ENCODE measurements at regions not wholly inside any gene's neighbourhood (a gene's known extent, or its start where the extent isn't known, plus 50 kb on each side); places are given as distances from the start of the nearest gene placed in this dataset.

DNA sequence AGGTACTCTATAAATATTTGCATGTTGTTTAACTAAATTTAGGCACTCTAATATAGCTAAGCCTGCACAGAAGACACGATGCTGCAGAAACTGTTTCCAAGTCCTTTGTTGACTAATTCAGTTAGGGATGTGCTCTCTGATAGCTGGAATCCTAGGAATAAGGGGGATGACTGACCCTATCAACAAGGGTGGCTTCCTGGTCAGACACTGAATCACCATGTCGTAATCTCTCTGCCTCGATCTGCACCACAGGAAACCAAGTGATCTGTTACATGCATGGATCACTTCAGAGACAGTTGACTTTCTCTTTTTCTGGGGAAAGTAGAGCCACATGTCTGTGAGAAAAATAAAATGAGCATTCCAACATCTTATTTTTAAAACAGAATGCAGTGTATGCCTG lies 169.1 kb downstream of the GUCY2F start:
- Mint-ChIP-seq H3K4me3 (no peak overlapping the region), H3K4me1 (ENCODE audit: low read depth) (no peaks in the 10 kb centered on the region), H3K9me3 (no peaks in the 10 kb centered on the region), H3K36me3 (ENCODE audit: low read depth) (no peaks in the 10 kb centered on the region), H3K27me3 (ENCODE audit: low read depth) (no peaks in the 10 kb centered on the region), H3K27ac (no peak overlapping the region)
- CTCF ChIA-PET: no interaction called here
- no peak for DNase-seq
- intact Hi-C loops (cut with micrococcal nuclease): no loop called here

DNA sequence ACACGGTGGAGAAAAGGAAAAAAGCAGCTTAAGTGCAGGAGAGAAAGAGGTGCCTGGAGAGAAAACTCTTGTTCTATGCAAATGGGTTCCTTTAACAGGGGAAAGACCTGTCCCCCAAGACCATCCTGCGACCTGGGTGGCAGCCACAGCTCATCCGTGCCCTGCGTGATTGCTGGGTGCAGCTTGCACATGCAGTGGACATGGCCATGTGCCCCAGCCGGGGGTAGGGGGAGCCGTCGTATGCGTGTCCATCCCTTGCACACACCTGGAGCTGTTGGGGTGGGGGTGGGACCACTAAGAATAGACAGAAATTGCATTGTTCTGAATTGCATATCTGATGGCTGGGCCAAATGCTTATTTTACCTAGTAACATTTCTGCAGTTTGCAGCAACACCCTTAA lies 171.9 kb downstream of the GUCY2F start:
- Mint-ChIP-seq H3K27me3 (ENCODE audit: low read depth) (no peaks in the 10 kb centered on the region), H3K27ac (no peak overlapping the region), H3K9me3 (no peaks in the 10 kb centered on the region), H3K4me3 (no peak overlapping the region), H3K4me1 (ENCODE audit: low read depth) (no peaks in the 10 kb centered on the region), H3K36me3 (ENCODE audit: low read depth) (no peaks in the 10 kb centered on the region)
- CTCF ChIA-PET: no interaction called here
- intact Hi-C loops (cut with micrococcal nuclease): no loop called here
- no peak for DNase-seq

DNA sequence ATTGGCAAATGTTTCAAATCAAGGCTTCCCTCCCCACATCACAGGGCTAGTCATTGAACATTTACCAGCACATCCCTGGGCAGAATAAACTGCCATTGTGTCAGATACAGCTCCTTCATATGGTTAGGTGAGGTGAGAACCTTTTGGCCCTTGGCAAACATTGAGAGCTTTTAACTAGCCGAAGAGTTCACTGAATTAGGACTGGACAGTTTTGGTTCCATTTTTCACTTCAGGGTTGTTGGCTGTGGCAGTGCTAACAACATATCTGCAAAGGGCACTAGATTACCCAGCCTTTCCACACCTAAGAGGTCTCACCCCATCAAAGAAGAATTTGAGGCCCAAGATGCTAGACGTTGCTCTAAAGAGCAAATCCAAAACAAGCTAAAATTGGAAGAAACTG lies 180.7 kb downstream of the GUCY2F start:
- no peak overlapping the region for H3K27ac Mint-ChIP-seq
- no peaks in the 10 kb centered on the region for H3K27me3 Mint-ChIP-seq (ENCODE audit: low read depth)
- DNase-seq: no peak
- intact Hi-C loops (cut with micrococcal nuclease): no loop called here
- CTCF ChIA-PET: no interaction called here
- H3K4me1 Mint-ChIP-seq (ENCODE audit: low read depth): no peaks in the 10 kb centered on the region
- H3K4me3 Mint-ChIP-seq: no peak overlapping the region
- no peaks in the 10 kb centered on the region for H3K36me3 Mint-ChIP-seq (ENCODE audit: low read depth)
- no peaks in the 10 kb centered on the region for H3K9me3 Mint-ChIP-seq

DNA sequence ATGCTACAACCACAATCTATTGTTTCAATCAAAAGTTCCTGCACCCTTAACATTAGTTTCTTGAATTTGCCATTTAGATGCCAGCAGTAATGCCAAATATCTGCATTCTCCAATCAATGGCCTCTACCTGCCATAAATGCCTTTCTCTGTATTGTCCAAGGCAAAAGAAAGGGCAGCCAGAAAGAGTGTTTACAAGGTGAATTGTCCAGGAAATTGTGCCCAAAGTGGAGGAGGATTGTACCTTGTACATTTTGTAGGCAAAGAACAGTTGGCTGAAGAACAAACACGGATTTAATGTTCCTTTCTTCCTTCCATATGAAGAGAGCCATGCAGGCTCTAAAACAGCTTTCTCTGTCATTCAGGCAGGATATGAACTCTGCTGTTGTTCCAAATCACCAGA lies 181.5 kb downstream of the GUCY2F start:
- Mint-ChIP-seq H3K27me3 (ENCODE audit: low read depth) (no peaks in the 10 kb centered on the region), H3K9me3 (no peaks in the 10 kb centered on the region), H3K36me3 (ENCODE audit: low read depth) (no peaks in the 10 kb centered on the region)

DNA sequence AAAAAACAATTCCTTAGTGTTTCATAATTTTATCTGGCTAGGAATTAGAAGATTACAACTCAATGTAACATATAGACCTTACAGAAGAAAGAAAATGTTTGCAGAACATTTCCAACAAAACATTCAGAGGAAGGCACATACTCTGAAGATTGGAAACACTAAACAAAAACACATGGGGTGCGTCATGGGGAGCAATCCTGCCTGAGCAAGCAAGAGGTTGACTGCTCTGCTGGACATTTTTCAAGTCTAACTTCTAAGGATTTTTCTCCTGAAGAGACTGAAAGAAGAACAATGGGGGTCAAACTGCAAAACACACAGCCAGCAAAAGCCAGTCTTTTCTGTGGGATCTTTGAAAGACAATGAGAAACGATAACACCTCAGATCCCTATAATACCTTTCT lies 182.8 kb downstream of the GUCY2F start:
- DNase-seq: no peak
- Mint-ChIP-seq H3K4me3 (no peak overlapping the region), H3K9me3 (no peaks in the 10 kb centered on the region), H3K27me3 (ENCODE audit: low read depth) (no peaks in the 10 kb centered on the region), H3K27ac (no peak overlapping the region), H3K4me1 (ENCODE audit: low read depth) (no peaks in the 10 kb centered on the region), H3K36me3 (ENCODE audit: low read depth) (no peaks in the 10 kb centered on the region)
- CTCF ChIA-PET: no interaction called here
- intact Hi-C loops (cut with micrococcal nuclease): no loop called here

More for the DNA sequence above, 181.5 kb downstream of the GUCY2F start:
- Mint-ChIP-seq H3K4me3 (no peak overlapping the region), H3K27ac (no peak overlapping the region), H3K4me1 (ENCODE audit: low read depth) (no peaks in the 10 kb centered on the region)
- CTCF ChIA-PET: no interaction called here
- intact Hi-C loops (cut with micrococcal nuclease): no loop called here
- no peak for DNase-seq

DNA sequence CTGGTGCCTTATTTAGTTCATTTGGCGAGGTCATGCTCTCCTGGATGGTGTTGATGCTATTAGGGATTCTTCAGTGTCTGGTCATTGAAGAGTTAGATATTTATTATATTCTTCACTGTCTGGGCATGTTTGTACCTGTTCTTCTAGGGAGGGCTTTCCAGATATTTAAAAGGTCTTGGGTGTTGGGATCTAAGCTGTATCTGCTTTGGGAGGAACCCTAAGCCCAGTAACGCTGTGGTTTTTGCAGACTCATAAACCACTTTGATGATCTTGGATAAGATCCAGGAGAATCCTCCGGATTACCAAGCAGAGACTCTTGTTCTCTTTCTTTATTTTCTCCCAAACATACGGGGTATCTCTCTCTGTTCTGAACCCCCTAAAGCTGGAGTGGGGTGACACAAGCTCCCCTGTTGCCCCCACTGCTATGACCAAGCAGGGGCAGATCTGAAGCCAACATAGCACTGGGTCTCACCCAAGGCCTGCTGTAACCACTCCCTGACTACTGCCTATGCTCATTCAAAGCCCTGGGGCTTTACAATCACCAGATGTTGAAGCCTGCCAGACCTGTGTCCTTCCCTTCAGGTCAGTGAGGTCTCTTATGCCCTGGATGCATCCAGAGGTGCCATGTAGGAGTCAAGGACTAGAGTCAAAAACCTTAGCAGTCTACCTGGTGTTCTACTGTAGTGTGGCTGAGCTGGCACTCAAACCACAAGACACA lies 187.6 kb downstream of the GUCY2F start:
- no peaks in the 10 kb centered on the region for H3K27me3 Mint-ChIP-seq (ENCODE audit: low read depth)
- H3K4me3 Mint-ChIP-seq: no peak overlapping the region
- CTCF ChIA-PET: no interaction called here
- DNase-seq: no peak
- no peaks in the 10 kb centered on the region for H3K9me3 Mint-ChIP-seq
- intact Hi-C loops (cut with micrococcal nuclease): no loop called here
- H3K27ac Mint-ChIP-seq: no peak overlapping the region
- no peaks in the 10 kb centered on the region for H3K36me3 Mint-ChIP-seq (ENCODE audit: low read depth)
- no peaks in the 10 kb centered on the region for H3K4me1 Mint-ChIP-seq (ENCODE audit: low read depth)

DNA sequence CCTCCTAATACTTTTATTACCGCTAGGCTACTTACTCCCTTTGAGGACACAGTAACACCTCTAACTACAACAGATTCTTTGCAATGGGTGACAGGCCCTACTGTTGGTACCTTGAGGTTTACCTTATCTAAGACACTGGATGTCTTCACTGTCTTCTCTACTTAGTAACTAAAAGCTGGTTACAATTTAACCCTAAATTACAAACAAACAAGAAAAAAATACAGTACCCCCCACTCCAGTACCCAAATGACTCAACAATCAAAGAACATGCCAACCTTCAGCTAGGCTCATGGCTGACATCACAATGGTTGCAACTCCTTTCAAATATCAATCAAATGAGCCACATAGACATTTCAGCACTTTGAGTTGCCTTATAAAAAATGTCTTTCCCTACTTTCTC lies 198.0 kb downstream of the GUCY2F start:
- Mint-ChIP-seq H3K4me1 (ENCODE audit: low read depth) (no peaks in the 10 kb centered on the region), H3K27ac (no peak overlapping the region), H3K9me3 (no peaks in the 10 kb centered on the region), H3K4me3 (no peak overlapping the region), H3K27me3 (ENCODE audit: low read depth) (no peaks in the 10 kb centered on the region), H3K36me3 (ENCODE audit: low read depth) (no peaks in the 10 kb centered on the region)
- CTCF ChIA-PET: no interaction called here
- DNase-seq: no peak
- intact Hi-C loops (cut with micrococcal nuclease): no loop called here

DNA sequence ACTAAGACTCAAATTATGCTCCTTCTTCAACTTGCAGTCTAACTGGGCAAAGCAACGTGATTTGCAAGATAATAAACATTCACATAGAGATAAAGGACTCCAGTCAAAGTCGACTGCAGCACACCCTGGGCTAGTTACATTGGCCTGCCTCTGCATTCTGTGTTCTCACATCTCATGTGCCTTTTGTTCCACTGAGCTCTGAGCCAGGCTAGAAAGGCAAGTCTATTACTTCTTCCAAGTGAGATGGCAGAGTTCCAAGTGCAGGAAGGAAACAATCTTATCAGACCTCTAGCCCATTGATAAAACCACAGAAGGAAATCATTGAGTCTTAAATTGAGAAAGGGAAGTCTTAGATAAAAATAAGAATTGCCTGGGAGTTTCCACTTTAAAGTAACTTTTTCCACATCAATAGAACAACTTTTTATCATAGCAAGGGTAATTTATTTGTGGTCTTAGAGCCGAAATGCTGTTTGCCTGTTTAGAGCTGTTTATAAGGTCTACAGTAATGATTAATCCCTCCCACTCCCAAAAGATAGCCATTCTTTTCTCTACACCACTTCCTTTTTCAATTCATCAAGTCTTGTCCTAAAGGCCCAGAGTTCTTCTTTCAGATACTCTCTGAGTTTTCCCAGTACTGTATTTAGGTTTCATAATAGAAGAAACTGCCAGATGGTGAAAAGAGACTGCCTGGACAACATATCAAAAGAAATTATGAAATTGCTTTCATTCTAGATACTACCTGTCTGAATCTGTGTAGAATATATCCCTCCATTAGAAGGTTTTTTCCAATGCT lies 200.2 kb downstream of the GUCY2F start:
- Mint-ChIP-seq H3K27me3 (ENCODE audit: low read depth) (no peaks in the 10 kb centered on the region), H3K27ac (no peak overlapping the region), H3K4me1 (ENCODE audit: low read depth) (no peaks in the 10 kb centered on the region), H3K36me3 (ENCODE audit: low read depth) (no peaks in the 10 kb centered on the region), H3K4me3 (no peak overlapping the region), H3K9me3 (peaks cover under 1% of the 10 kb centered on the region)
- CTCF ChIA-PET: no interaction called here
- intact Hi-C loops (cut with micrococcal nuclease): no loop called here
- DNase-seq: no peak

DNA sequence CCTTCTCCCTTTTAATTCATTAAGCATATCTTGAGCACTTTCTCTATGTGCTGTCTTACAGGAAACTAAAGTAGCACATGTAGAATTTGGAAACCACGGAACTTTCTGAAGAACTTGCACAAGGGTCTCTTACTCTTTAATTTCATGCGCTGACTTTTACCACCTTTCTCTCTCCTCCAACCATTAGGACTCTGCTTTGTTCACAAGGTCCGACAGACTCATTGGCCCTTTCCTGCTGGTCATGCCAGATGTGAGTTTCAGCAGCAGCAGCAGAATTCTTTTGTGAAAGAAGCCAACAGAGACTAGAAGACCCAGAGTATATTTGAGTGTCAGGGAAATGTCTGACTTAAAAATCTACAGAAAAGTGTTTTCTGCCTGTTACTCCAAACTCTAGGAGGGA lies 207.1 kb downstream of the GUCY2F start:
- intact Hi-C loops (cut with micrococcal nuclease): loop anchor here (5.0 to 10.0 kb wide), 5 partner anchors 412 to 1240 kb away; partner anchors contain the start of gene ACSL4
- CTCF ChIA-PET: no interaction called here
- Mint-ChIP-seq H3K27me3 (ENCODE audit: low read depth) (no peaks in the 10 kb centered on the region), H3K4me1 (ENCODE audit: low read depth) (peaks cover 6% of the 10 kb centered on the region), H3K27ac (no peak overlapping the region), H3K9me3 (peaks cover 2% of the 10 kb centered on the region), H3K4me3 (no peak overlapping the region), H3K36me3 (ENCODE audit: low read depth) (no peaks in the 10 kb centered on the region)
- DNase-seq: no peak

DNA sequence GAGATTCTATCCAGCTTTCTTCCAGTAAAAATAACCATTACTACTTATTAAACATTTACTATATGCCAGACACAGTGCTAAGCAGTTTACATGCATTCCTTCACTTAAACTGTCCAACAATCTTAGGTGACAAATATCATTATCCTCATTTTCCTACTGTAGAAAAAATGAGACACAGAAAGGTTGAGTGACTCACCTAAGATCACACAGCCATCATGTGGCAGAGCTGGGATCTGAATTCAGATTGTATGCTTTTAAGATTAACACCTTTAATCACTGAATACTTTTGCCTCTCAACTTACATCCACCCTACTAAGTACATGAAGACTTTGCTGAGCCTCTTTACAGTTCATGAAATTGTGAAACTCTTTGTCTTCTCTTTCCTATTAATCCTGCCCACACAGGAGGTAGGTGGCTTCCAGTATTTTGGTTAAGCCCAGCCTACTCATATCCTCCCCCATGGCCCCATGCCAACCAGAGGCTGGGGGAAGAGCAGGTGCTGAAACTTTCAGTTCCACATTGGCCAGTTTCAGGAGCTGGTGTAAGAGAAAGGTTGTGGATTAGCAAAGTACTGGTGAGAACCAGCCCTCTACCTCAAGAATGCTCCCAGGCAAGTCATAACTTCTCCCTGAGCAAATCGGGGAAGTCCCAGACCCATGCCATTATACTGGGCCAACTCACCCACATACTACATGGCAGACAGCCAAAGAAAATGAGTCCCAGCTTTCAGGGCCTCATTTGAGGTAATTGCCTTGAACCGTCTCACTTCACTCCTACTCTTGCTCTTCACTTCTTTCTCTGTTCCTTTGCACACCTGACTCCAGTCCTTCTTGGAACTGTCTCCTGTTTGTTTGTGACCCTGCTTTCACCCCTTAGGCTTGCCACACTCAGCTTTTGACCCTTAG lies 211.1 kb downstream of the GUCY2F start:
- H3K9me3 Mint-ChIP-seq: no peaks in the 10 kb centered on the region
- peaks cover 6% of the 10 kb centered on the region for H3K4me1 Mint-ChIP-seq (ENCODE audit: low read depth)
- peak overlapping the region; percentile 61 for H3K27ac Mint-ChIP-seq
- no peaks in the 10 kb centered on the region for H3K36me3 Mint-ChIP-seq (ENCODE audit: low read depth)
- CTCF ChIA-PET: no interaction called here
- H3K4me3 Mint-ChIP-seq: no peak overlapping the region
- intact Hi-C loops (cut with micrococcal nuclease): loop anchor here (1.0 to 10.0 kb wide), 8 partner anchors 76 to 1236 kb away; partner anchors contain the start of gene ACSL4
- peak; percentile 60 for DNase-seq
- H3K27me3 Mint-ChIP-seq (ENCODE audit: low read depth): no peaks in the 10 kb centered on the region

DNA sequence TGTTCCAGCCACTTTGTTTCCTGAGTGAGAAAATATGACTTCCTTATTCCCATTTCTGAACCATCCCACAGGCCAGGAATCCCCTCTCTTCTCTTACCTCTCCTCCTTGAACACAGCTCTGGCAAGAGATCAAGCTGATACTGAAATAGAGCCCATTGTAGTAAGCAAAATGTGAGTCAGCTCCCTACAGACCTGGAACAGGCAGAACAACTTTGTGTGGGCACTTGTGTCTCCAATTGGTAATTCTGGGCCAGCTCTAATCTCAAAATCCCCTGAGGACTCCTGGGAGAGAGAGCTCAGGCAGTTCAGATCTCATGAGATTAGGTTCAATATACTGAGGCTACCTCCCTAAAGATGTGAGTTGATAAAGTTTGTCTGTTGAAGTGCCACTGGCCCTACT lies 213.5 kb downstream of the GUCY2F start:
- DNase-seq: no peak
- no peak overlapping the region for H3K4me3 Mint-ChIP-seq
- intact Hi-C loops (cut with micrococcal nuclease): no loop called here
- H3K27me3 Mint-ChIP-seq (ENCODE audit: low read depth): no peaks in the 10 kb centered on the region
- CTCF ChIA-PET: no interaction called here
- H3K9me3 Mint-ChIP-seq: no peaks in the 10 kb centered on the region
- H3K4me1 Mint-ChIP-seq (ENCODE audit: low read depth): peaks cover 6% of the 10 kb centered on the region
- H3K36me3 Mint-ChIP-seq (ENCODE audit: low read depth): no peaks in the 10 kb centered on the region
- H3K27ac Mint-ChIP-seq: no peak overlapping the region

DNA sequence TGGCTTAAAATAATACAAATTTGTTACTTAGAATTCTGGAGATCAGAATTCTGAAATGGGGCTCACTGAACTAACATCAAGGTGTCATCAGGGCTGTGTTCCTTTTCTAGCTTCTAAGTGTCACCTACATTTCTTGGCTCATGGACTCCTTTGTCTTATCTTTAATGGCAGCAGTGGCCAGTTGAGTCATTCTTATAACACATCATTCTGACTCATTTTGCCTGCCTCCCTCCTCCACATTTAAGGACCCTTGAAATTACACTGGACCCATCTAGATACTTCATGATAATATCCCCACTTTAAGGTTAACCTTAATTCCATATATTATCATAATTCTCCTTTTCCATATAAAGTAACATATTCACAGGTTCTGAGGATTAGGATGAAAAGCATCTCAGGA lies 215.9 kb downstream of the GUCY2F start:
- no peak overlapping the region for H3K27ac Mint-ChIP-seq
- no peak for DNase-seq
- H3K4me1 Mint-ChIP-seq (ENCODE audit: low read depth): peaks cover 3% of the 10 kb centered on the region
- intact Hi-C loops (cut with micrococcal nuclease): no loop called here
- H3K9me3 Mint-ChIP-seq: no peaks in the 10 kb centered on the region
- no peaks in the 10 kb centered on the region for H3K27me3 Mint-ChIP-seq (ENCODE audit: low read depth)
- H3K36me3 Mint-ChIP-seq (ENCODE audit: low read depth): no peaks in the 10 kb centered on the region
- H3K4me3 Mint-ChIP-seq: no peak overlapping the region
- CTCF ChIA-PET: no interaction called here
